HG03432 (cell line): ENCODE measurements at regions not wholly inside any gene's neighbourhood (a gene's known extent, or its start where the extent isn't known, plus 50 kb on each side); places are given as distances from the start of the nearest gene placed in this dataset.

Experiments used
- ATAC-seq: cut with Tn5 transposase; IDR thresholded peaks from one replicate; pipeline ENCODE4 v1.9.1; 2021; ENCODE audit warnings: mild to moderate bottlenecking, moderate library complexity; ENCODE audit not compliant: unreplicated experiment

DNA sequence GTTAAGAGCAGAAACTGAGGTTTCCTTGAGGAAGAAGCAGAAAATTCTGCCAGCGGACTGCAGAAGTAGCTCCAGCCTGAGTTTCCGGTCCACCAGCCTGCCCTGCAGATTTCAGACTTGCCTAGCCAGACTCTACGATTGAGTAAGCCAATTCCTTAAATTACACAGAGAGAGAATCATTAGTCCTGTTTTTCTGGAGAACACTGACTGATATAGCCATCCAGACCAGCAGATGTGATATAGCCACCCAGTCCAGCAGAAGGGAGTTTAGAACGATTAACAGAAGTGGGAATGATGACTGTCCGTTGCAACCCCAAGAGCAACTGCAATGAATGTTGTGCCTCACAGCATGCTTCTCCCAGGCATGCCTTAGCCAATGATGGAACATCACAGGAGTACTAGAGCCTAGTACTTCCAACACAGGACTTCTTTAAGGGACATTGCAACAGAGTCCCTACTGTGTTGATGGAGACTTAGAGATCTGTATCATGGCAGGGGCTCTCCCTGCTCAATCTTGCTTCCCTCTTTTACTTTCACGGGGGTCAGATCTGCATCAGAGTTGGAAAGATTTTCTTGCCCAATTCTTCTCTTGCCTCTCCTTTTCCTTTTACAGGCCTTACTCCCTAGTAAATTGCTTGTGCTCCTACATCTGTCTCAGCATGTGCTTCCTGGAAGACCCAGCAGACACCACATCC is 264.6 kb upstream of the CLNK start:
- ATAC-seq: peak; percentile 48

GRCh38 chr4:10947898-10948297 is 263.3 kb upstream of the CLNK start:
- no peak for ATAC-seq

GRCh38 chr4:10944321-10944720 is 259.8 kb upstream of the CLNK start:
- no peak for ATAC-seq

- no peak for ATAC-seq
Observed at GRCh38 chr4:10942156-10942555, 257.6 kb upstream of the CLNK start.

GRCh38 chr4:10929818-10930217 is 245.2 kb upstream of the CLNK start:
- ATAC-seq: no peak

GRCh38 chr4:10925996-10926395 is 241.4 kb upstream of the CLNK start:
- no peak for ATAC-seq

DNA sequence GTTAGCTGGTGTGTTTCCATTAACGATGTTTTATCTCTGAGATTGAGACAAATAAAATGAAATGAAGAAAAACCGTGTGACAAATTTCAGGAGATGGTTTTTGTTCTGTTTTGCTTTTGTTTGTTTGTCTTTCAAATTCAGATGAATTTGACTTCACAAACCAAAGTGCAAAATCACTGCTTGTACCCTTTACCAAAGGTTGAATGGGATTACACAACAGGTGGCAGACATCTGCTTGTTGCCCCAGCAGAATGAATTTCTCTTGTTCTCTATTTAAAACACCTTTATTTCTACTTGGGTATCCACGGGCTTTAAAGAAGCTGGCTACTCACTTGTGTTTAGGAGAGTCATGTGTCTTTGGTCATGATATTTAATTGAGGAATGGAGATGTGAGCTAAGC is 239.7 kb upstream of the CLNK start:
- ATAC-seq: no peak

DNA sequence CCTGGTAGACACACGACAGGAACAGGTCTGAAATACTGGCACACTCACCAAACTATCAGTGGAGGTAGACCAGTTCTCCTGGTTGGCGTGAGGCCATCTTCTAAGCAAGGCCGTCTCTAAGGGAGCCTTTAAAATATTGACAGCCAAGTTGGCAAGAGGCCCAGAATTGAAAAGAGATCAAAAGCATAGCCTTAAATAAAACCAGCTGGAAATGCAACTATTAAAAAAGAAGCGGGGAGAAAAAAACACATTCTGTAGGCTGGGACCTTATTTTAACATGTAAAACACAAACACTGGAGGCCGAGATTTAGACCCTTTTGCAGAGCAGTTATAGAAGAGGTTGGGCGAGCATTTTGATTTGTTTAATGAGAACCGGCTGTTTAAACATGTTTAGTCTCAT is 233.0 kb upstream of the CLNK start:
- no peak for ATAC-seq

GRCh38 chr4:10898072-10898471 is 213.5 kb upstream of the CLNK start:
- no peak for ATAC-seq

DNA sequence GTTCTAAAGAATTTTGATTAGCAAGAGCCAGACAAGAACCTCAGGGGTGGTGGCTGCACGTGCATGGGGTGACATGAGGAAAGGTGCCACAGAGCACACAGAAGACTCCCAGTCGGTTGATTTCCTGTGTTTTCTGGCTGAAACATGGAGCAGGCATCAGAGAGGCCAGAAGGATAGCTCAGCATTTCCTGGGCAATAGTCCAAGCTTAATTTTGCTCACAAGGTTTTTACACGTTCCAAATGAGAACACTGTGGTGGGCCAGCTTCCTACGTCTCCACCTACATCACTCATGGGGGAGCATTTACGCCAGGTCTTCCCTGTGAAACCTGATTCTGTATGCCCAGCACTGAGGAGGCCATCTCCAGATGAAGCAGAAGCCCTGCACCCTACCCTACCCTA is 212.5 kb upstream of the CLNK start:
- no peak for ATAC-seq

DNA sequence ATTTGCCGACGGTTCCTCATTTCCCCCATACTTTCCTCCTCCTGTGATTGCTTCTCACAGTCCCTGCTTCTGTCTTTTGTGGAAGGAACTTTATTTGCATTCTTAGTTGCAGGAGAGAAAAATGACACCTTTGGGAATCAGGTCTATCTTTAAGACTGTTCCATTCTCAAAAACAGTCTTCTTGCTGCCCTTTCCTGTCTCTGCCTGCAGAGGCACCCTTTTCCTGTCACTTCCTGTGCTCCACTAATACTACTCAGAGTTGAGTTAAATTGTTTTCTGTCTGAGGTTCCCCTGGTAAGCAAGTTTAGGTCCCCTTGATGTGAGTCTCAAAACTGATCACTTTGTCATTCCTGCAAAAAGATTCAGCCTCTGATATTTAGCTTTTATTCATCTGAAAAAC is 208.8 kb upstream of the CLNK start:
- peak; percentile 64 for ATAC-seq

- ATAC-seq: no peak
Observed at GRCh38 chr4:10891866-10892265, 207.3 kb upstream of the CLNK start.

DNA sequence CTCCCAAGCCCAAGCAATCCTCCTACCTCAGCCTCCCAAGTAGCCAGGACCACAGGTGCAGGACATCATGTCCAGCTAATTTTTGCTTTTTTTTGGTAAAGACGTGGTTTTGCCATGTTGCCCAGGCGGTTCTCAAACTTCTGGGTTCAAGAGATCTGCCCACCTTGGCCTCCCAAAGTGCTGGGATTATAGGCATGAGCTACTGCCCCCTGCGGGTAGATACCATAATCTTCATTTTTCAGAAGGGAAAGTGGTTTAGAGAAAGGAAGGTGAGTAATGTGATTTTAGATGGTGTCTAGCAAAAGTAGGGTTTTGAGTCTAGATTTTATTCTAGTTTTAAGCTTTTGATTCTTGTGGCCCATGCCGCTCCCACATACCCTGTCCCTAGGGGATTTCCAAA is 205.3 kb upstream of the CLNK start:
- no peak for ATAC-seq

DNA sequence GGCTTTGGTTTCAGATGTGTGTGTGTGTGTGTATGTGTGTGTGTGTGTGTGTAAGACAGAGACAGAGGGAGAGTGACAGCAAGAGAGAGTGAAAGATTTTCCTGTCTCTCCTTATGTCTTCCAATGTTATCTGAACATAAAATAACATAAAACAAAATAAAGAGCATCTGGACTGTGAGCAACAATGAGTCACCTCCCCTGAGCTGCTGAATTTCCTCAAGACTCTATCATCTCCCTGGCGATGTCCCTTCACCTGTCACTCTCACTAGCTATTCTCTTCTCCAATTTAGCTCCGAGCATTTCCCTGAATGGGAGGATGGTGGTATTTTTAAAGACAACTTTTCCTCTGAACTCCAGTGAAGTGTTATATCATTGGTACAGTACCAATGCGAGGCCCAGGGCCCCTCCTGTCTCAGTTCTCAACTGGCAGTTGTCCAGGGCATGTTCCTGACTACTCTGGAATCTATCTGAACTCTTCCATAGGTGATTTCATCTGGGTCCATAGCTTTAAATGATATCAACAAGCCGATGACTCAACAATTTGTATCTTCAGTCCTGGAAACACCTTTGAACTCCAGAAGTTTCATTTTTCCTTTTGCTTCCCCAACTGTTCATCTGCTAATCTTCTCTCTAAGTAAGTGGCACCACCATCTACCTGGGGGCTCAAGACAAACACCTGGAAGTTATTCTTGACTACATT is 195.0 kb upstream of the CLNK start:
- ATAC-seq: no peak

DNA sequence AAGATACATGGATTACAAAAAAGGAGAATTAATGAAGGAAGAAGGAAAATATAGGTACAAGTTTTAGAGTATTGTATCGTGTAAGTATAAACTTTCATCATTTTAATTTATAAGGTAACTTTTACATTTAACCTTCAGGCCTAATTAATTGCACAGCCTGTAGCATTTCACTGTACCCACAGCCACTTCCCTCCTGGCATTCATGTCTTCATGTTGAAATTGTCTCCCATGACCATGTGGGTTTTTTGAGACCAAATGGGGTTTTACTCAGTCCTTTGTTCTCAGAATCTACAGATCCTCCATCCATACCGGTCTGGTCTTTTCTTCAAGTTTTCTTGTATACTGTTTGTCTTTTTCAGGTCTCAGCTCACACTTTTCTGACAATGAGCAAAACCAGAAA is 194.3 kb upstream of the CLNK start:
- ATAC-seq: no peak

DNA sequence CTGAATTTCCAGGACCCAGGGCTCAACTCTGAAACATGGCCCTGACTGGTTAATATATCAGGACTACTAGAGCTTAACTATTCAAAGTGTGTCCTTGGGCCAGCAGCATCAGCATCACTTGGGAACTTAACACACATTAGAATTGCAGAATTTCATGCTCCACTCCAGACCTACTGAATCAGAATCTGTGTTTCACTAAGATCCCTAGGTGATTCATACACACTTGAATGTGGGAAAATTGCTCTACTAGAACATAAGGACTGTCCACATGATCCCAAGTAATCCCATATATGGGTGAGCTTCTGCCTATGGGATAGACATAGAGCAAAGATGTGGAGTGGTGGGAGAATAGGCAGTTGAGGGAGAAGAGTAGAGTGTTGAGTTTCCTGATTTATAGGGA is 192.5 kb upstream of the CLNK start:
- no peak for ATAC-seq

DNA sequence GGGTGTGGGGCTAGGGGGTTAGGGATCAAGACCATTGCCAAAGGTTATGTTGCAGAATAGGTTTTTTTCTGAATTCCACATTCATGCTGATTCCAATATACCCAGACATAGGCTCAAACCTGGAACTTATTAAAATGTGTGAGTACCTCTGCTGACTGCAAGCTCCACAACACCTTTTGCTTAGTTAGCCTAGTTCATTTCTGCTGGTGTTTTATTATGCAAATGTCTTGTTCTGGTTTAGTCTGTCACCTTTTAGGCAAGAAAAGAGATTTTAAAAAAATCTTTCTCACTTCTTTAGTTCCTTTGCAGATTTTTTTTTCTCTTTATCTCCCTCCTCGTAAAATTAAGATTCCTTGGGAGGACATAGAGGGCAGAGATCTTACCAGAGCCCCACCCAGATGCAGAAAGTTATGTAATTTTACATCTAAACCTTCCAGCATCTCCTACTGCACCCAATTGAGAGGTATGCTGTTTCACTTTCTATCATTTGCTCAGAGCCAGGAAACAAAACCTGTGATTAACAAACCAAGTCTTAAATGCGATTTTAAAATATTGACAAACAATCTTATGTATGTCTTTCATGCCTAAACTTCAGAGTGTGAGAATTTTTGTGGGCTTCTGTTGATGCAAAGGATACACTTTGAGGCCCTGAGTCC is 190.7 kb upstream of the CLNK start:
- ATAC-seq: no peak

DNA sequence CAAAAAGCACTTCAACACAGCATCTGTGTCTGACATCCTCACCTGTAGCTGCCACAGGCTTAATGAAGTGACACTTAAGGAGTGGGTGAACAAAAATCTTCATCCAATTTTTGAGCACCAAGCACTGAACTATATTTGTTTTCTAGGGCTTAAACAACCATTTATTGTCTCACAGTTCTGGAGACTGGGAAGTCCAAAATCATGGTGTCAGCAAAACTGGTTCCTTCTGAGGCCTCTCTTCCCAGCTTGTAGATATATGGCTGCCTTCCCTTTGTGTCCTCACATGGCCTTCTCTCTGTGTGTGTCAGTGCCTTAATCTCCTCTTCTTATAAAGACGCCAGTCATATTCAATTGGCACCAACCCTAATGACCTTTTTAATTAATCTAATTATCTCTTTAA is 189.2 kb upstream of the CLNK start:
- ATAC-seq: no peak

- ATAC-seq: no peak
Observed at GRCh38 chr4:10872833-10873517, 188.4 kb upstream of the CLNK start.

DNA sequence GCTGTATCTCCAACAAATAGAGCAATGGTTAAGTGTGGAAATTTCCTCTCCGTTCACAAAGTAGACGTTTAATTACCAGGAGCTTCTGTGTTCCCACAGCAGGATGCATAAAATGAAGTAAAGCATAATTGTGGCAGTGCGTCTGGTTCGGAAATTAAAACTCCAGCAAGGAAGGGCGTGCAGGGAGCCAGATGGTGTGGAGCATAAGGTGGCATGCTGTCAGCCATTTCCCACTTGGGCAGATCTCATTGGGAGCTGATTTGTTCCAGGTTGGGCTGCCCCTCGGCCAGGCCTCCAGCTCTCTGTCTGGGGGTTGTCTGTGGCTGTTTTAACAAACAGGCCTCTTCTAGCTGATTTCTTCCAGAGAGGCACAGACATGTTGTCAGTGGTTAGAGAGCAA is 182.1 kb upstream of the CLNK start:
- ATAC-seq: no peak

- no peak for ATAC-seq
Observed at GRCh38 chr4:10861036-10861435, 176.5 kb upstream of the CLNK start.
